ENCODE measurements at regions not wholly inside any gene's neighbourhood (a gene's known extent, or its start where the extent isn't known, plus 50 kb on each side); places are given as distances from the start of the nearest gene placed in this dataset.

GRCh38 chr18:55735199-55735855 lies 147.3 kb upstream of the TCF4 start:
- TF ChIP-seq GATA2 (IDR thresholded peaks at IDR 0.05; ENCODE audit: low read depth, low read length) (no peak), GATA3 (IDR thresholded peaks at IDR 0.05; ENCODE audit: low read depth, low read length) (no peak)

Data from SH-SY5Y (cell line).